Lung (tissue), 11 donors: ENCODE measurements at regions not wholly inside any gene's neighbourhood (a gene's known extent, or its start where the extent isn't known, plus 50 kb on each side); places are given as distances from the start of the nearest gene placed in this dataset.

Experiments used
- ATAC-seq: fragments of 200-7000 bp; cut with Tn5 transposase; one replicate; pipeline ENCODE4 v1.9.1; 2020; ENCODE audit warnings: moderate number of reproducible peaks; ENCODE audit not compliant: insufficient read depth, low FRiP score
- DNase-seq, 3 donors: peaks; one replicate each; pipeline ENCODE4 v3.0.0-alpha.2; 2013 to 2017
- H3K27ac ChIP-seq, 2 donors: one replicate each; pipeline ENCODE4 v1.5.1; 2013; ENCODE audit warnings: mild to moderate bottlenecking in 2 of 2, moderate library complexity in 2 of 2, control low read depth in 1 of 2, inconsistent platforms in 1 of 2, low read depth in 1 of 2, low read length in 1 of 2
- H3K27me3 ChIP-seq, 3 donors: one replicate each; pipeline ENCODE4 v1.5.1; 2013; ENCODE audit warnings: low read length in 2 of 3; ENCODE audit not compliant: control insufficient read depth in 3 of 3, insufficient read depth in 3 of 3
- H3K36me3 ChIP-seq, 4 donors: one replicate each; pipeline ENCODE4 v1.5.1; 2013; ENCODE audit warnings: low read length in 4 of 4, mild to moderate bottlenecking in 1 of 4, moderate library complexity in 1 of 4; ENCODE audit not compliant: control insufficient read depth in 4 of 4, insufficient read depth in 4 of 4
- H3K4me1 ChIP-seq, 5 donors: one replicate each; pipeline ENCODE4 v1.5.1; 2013; ENCODE audit warnings: low read length in 5 of 5, mild to moderate bottlenecking in 2 of 5, moderate library complexity in 1 of 5; ENCODE audit not compliant: control insufficient read depth in 5 of 5, insufficient read depth in 5 of 5
- H3K4me3 ChIP-seq: one replicate; pipeline ENCODE4 v1.5.1; 2013; ENCODE audit warnings: mild to moderate bottlenecking, control low read depth, moderate library complexity
- H3K9ac ChIP-seq, 2 donors: one replicate each; pipeline ENCODE4 v1.5.1; 2013; ENCODE audit warnings: low read length in 2 of 2, control low read depth in 1 of 2; ENCODE audit not compliant: insufficient read depth in 1 of 2
- H3K9me3 ChIP-seq, 4 donors: one replicate each; pipeline ENCODE4 v1.5.1; 2013; ENCODE audit warnings: low read length in 3 of 4, mild to moderate bottlenecking in 1 of 4, moderate library complexity in 1 of 4; ENCODE audit not compliant: control insufficient read depth in 4 of 4, insufficient read depth in 3 of 4
- WGBS, 2 donors: extraction: QIAGEN DNeasy Blood & Tissue Kit; methylation state at CpG; one replicate each; pipeline ENCODE4 v1.1.7; 2013; 5-methylcytosine and 5-hydroxymethylcytosine counted together
- TF ChIP-seq, protein P1 (sequence below): IDR thresholded peaks from 2 replicates; pipeline ENCODE4 v1.5.1; 2012; ENCODE audit warnings: mild to moderate bottlenecking; ENCODE audit errors: control extremely low read depth, extremely low read depth
- donor health status: control.
- donor health status: control.
- donor health status: Bipolar disorder and iron deficiency.
- donor health status: healthy.
- donor health status: DM: yes; HTN: yes; CAD: no.

DNA sequence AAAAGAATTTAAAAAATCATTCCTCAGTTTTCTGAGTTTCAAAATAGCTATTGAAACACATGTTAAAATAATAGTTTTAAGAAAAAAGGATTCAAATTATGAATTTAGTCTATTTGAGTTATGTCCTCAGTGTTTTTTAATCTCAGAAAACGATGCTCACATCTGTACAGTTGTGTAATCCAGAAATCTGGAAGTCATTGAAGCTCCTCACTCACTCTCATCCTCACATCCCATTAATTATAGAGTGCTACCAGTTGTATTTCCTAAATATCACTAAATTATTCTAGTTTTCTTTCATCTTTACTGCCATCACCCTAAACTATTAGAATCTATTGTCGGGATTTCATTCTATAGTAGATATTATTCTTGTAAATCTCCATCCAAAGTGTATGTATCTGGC, 234.7 kb upstream of the RIMS1 start:
- no peaks in the 10 kb centered on the region for H3K4me1 ChIP-seq
- no peak overlapping the region for H3K9ac ChIP-seq

DNA sequence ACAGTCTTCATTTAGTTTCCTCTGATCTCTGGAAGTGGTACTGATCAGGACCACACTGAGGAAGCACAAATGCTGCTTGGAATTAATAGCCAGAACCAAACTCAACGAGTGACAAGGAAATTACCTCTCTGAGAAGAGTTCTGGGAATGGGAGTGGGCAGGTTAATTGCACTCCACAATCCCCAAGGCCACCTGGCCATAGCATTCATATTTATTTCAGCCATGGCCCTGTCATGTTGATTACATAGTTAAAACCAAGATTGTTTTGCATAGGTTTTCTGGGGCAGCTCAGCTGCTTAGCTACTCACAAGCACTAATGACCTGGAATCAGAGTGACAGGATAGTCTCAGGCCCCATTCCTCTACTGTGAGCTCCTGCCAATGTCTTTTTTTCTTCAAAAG, 230.2 kb upstream of the RIMS1 start:
- H3K27ac ChIP-seq: no peak overlapping the region
- 43 to 78% methylated on average over 1 of the region's 1 CpG for WGBS, 2 donors

More for the DNA sequence above, 234.7 kb upstream of the RIMS1 start:
- WGBS, 2 donors: 58 to 71% methylated on average over 2 of the region's 2 CpGs
- H3K27me3 ChIP-seq: no peaks in the 10 kb centered on the region
- no peaks in the 10 kb centered on the region for H3K9me3 ChIP-seq
- ATAC-seq (no peak), DNase-seq (no peak)
- no peak overlapping the region for H3K4me3 ChIP-seq
- H3K27ac ChIP-seq: no peak overlapping the region
- H3K36me3 ChIP-seq: no peaks in the 10 kb centered on the region
- TF ChIP-seq, protein P1, sequence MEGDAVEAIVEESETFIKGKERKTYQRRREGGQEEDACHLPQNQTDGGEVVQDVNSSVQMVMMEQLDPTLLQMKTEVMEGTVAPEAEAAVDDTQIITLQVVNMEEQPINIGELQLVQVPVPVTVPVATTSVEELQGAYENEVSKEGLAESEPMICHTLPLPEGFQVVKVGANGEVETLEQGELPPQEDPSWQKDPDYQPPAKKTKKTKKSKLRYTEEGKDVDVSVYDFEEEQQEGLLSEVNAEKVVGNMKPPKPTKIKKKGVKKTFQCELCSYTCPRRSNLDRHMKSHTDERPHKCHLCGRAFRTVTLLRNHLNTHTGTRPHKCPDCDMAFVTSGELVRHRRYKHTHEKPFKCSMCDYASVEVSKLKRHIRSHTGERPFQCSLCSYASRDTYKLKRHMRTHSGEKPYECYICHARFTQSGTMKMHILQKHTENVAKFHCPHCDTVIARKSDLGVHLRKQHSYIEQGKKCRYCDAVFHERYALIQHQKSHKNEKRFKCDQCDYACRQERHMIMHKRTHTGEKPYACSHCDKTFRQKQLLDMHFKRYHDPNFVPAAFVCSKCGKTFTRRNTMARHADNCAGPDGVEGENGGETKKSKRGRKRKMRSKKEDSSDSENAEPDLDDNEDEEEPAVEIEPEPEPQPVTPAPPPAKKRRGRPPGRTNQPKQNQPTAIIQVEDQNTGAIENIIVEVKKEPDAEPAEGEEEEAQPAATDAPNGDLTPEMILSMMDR: no peak

DNA sequence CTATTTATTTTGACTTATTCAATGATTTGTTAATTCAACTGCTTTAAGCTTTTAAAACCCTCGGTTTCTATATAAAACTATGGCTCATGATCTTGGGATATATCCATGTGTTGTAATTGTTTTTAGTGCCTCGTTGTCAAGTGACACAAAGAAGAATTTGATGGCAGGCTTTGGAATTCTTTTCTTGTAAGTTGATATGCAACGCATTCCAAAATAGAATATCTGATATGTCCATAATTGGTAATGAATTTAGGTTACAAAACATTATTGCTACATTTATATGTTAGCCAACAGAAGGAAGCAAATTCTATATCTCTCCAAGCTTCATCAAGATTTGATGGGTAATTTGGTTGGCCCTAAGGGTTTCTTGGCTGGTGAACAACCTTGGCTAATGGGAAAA, 220.4 kb upstream of the RIMS1 start:
- no peak overlapping the region for H3K27ac ChIP-seq
- H3K9ac ChIP-seq: no peak overlapping the region
- H3K9me3 ChIP-seq: no peaks in the 10 kb centered on the region
- H3K36me3 ChIP-seq: no peaks in the 10 kb centered on the region
- TF ChIP-seq, protein P1: no peak
- 63 to 67% methylated on average over 3 of the region's 3 CpGs for WGBS, 2 donors
- no peaks in the 10 kb centered on the region for H3K27me3 ChIP-seq
- H3K4me1 ChIP-seq: no peaks in the 10 kb centered on the region
- ATAC-seq: no peak
- DNase-seq: no peak
- H3K4me3 ChIP-seq: no peak overlapping the region

More for the DNA sequence above, 230.2 kb upstream of the RIMS1 start:
- no peak for DNase-seq
- ATAC-seq: no peak
- Histone ChIP-seq H3K27me3 (no peaks in the 10 kb centered on the region), H3K36me3 (no peaks in the 10 kb centered on the region), H3K9me3 (no peaks in the 10 kb centered on the region), H3K9ac (no peak overlapping the region), H3K4me1 (no peaks in the 10 kb centered on the region), H3K4me3 (no peak overlapping the region)
- TF ChIP-seq, protein P1: no peak

DNA sequence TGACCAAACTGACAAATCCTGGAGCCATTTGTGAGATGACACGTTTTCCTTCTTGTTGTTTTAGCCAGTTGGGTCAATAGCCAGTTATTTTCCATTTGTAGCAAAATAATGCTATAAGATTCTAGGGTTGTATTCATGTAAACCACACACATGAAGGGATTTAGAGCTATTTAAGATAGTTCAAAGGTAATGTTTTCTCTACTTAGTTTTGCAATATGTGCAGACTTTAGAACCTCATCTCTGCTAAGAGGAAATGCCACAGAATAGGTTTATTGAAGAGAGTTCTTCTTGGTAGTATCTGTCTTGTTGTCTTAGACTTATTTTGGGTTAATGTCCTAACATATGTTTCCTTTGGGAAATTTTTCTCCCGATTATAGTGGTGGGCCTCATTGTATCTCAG, 213.5 kb upstream of the RIMS1 start:
- H3K4me1 ChIP-seq: no peaks in the 10 kb centered on the region
- ATAC-seq (no peak), DNase-seq (no peak)
- H3K27ac ChIP-seq: no peak overlapping the region
- H3K4me3 ChIP-seq: no peak overlapping the region
- no peaks in the 10 kb centered on the region for H3K36me3 ChIP-seq
- no peaks in the 10 kb centered on the region for H3K9me3 ChIP-seq
- TF ChIP-seq, protein P1: no peak
- WGBS, 2 donors: 63 to 67% methylated on average over 2 of the region's 2 CpGs
- no peak overlapping the region for H3K9ac ChIP-seq
- no peaks in the 10 kb centered on the region for H3K27me3 ChIP-seq
